Kidney capillary endothelial cell (primary cell): ENCODE measurements at regions not wholly inside any gene's neighbourhood (a gene's known extent, or its start where the extent isn't known, plus 50 kb on each side); places are given as distances from the start of the nearest gene placed in this dataset.
"Not testable (repeated sequence)": the region's sequence is repeated elsewhere in the genome, so short reads cannot be mapped to it uniquely, and the experiment has no call there.

Source experiments
- DNase-seq: peaks from one replicate; pipeline ENCODE4 v3.0.0-alpha.2; 2018; ENCODE audit warnings: low spot score

DNA sequence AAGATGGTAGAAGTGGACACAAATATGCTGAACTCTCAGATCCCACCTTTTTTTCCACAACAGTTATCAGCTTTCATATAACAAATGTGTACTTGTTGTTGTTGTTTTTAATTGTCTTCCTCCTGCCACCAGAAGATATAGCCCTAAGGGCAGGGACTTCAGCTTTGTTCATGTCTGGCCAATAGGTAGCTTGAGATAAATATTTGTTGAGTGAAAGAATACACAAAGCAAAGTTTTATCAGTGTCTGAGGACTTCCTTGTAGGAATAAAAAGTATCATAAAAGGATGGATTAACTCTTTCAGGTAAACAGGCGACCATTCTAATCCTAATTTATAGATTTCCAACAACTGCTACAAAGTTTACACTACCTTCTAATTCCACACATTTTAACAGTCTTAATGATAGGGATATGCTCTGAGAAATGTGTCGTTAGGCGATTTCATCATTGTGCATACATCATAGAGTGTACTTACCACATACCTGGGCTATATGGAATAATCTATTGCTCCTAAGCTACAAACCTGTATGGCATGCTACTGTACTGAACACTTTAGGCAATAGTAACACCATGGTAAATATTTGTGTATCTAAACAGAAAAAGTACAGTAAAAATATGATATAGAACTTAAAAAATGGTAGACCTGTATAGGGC lies 186.1 kb downstream of the ATOH1 start:
- DNase-seq: no peak

- DNase-seq: no peak
These were observed 187.4 kb downstream of the ATOH1 start for GRCh38 chr4:94015956-94016355.

- no peak for DNase-seq
These were observed 174.9 kb upstream of the SMARCAD1 start for GRCh38 chr4:94032754-94033153.

GRCh38 chr4:94036964-94037363 lies 170.7 kb upstream of the SMARCAD1 start:
- DNase-seq: no peak

- no peak for DNase-seq
These were observed 169.5 kb upstream of the SMARCAD1 start for GRCh38 chr4:94038195-94038594.

DNA sequence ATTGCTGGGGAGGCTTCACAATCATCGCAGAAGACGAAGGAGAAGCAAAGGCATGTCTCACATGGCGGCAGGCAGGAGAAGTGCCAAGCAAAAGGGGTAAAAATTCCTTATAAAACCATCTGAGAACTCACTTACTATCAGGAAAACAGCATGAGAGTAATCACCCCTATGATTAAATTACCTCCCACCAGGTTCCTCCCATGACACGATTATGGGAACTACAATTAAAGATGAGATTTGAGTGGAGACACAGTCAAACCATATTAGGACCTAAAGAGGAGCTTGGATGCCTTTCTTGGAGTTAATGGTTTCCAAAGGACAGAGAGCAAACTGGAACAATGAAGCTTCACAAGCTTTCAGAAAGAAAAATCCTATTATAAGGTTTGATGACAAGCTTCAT lies 168.4 kb upstream of the SMARCAD1 start:
- no peak for DNase-seq

DNA sequence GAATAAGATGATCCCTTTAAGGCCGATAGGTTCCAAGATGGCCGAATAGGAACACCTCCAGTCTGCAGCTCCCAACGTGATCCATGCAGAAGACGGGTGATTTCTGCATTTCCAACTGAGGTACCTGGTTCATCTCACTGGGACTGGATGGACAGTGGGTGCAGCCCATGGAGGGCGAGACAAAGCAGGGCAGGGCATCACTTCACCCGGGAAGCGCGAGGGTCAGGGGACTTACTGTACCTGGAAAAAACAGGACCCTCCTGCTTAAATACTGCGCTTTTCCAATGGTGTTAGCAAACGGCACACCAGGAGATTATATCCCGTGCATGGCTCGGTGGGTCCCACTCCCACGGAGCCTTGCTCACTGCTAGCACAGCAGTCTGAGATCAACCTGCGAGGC lies 163.2 kb upstream of the SMARCAD1 start:
- not testable (repeated sequence) for DNase-seq

DNA sequence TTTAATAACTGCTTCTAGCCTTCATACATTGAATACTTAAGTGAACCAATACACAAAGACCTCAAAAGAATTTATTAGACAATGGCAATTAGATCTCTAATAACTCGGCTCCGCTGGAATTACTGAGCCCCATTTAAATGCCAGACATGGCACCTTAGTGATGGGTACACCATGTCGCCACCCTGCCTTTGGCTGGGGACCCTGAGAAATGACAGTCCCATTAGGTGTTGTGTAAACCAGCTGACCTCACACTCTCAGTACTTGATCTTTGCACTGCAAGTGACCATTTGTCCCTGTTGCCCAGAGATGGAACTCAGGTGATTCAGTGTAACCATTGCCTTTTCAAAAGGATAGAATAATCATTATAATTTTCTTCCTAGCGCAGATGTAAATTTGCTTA lies 144.6 kb upstream of the SMARCAD1 start:
- DNase-seq: no peak

DNA sequence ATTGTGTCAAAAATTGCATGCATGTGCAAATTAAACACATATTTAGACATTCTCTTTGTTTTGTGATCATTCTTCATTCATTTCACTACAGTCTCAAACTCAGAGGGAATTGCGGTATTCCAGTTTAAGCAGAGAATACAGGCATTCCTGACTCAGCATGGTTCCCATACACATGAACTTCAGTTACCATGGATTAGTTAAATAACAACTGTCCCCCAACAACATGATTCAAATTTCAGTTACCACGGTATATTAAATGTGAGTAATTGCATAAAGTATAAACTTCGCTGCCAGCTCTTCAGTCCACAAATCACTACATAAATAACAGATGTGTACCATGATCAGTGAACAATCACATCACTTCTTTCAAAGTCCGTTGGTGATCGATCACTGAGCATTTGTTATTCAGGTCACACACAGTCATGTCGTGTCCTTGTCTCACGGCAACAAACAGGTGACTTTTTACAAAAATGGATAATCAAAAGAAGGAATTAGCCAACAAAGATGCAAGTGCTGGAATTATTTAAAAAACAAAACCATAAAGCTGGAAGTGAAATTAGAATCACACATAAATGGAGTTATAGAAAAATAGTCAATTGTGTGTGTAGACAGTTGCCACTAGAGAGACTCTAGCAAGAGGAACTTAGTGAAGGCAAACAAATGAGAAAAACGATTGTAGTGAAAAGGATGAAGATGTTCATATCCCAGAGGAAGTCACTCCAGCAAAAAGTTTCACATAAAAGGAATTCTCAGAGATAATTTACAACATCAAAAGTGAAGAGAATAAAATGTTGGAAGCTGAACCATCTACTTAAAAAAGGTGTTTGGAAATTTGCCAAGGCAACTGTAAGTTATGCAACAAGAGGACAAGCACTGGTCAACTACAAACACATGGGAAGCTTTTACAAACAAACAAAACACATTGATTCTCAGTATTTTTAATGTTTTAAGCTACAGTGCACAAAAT lies 138.6 kb upstream of the SMARCAD1 start:
- DNase-seq: no peak

GRCh38 chr4:94076498-94076897 lies 131.2 kb upstream of the SMARCAD1 start:
- DNase-seq: no peak

DNA sequence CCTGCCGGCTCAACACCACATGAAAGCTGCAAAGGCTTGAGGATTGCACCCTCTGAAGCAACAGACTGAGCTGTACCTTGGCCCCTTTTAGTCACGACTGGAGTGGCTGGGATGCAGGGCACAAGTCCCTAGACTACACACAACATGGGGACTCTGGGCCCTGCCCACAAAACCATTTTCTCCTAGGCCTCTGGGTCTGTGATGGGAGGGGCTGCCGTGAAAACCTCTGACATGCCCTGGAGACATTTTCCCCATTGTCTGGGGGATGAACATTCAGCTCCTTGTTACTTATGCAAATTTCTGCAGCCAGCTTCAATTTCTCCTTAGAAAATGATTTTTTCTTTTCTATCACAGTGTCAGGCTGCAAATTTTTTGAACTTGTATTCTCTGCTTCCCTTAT lies 123.5 kb upstream of the SMARCAD1 start:
- no peak for DNase-seq

DNA sequence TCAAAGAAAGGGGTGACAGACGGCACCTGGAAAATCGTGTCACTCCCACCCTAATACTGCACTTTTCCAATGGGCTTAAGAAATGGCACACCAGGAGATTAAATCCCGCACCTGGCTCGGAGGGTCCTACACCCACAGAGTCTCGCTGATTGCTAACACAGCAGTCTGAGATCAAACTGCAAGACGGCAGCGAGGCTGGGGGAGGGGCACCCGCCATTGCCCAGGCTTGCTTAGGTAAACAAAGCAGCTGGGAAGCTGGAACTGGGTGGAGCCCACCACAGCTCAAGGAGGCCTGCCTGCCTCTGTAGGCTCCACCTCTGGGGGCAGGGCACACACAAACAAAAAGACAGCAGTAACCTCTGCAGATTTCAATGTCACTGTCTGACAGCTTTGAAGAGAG lies 108.5 kb upstream of the SMARCAD1 start:
- not testable (repeated sequence) for DNase-seq

GRCh38 chr4:94112644-94113043 lies 95.0 kb upstream of the SMARCAD1 start:
- DNase-seq: no peak

DNA sequence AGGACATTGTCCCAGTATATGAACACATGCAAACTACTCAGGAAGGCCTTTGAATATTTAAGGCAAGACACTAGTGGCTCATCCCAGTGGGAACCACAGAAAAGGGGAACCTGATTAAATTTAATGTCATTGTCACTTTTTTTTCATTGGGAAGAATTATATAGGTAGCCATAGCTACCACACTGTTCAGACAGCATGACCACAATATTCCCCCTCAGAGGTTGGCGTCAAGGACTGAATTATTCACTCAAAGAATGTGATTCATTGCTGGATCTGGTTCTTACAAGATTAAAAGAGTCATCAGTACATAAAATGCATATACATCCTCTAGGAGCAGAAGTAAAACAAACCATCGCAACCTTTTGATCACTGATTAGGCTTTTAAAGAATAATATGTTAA lies 92.0 kb upstream of the SMARCAD1 start:
- no peak for DNase-seq

GRCh38 chr4:94116842-94117241 lies 90.8 kb upstream of the SMARCAD1 start:
- DNase-seq: no peak

DNA sequence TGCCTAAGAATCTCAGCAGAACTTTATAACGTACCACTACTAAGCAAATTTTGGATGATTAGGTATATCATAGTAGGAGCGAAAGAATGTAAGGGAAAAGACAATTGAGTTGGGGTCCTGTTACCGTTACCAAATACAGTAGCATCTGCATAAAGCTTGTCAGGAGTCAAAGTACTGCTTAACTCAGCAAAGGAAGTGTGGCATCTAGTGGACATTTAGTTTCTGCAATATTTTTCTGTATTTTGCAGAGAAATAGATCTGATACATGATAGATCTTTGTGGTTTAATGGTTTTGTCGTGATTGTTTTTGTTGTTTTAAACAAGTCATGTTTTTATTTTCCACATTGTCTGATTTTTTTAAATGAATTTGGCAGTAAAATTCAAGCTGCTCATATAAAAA lies 81.0 kb upstream of the SMARCAD1 start:
- no peak for DNase-seq

GRCh38 chr4:94127707-94128328 lies 79.8 kb upstream of the SMARCAD1 start:
- peak; percentile 25 for DNase-seq

- no peak for DNase-seq
These were observed 76.5 kb upstream of the SMARCAD1 start for GRCh38 chr4:94131212-94131611.

- no peak for DNase-seq
These were observed 72.0 kb upstream of the SMARCAD1 start for GRCh38 chr4:94135701-94136100.

DNA sequence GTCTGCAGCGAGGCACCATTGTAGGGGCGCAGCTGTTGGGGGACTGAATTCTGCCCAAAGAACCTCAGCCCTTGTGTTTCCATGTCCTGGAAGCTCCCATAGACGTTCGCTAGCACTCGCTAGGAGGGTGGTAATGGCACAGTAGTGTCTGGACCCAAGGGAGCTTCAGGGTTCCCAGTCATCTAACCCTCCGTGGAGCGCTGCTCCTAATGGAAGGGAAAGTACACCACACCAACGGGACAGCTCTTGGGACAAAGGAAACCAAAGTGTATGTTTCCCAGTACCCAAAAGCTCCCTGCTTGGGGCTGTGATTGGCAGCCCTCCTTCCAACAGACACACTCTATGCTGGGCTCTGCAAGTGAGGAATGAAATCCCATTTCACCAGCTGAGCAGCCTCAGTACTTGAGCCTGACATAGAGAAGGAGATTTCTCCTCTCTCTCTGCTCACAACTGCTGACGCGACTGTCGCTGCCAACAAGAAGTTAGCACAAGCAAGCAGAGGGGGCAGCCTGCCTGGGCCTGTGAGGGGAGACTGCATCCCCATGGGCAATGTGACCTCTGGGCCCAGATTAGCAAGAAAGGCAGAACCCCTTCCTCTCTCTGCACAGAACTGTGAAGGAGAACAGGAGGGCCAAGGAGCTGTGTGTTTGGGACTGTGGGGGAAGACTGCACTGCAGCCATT lies 67.6 kb upstream of the SMARCAD1 start:
- no peak for DNase-seq

DNA sequence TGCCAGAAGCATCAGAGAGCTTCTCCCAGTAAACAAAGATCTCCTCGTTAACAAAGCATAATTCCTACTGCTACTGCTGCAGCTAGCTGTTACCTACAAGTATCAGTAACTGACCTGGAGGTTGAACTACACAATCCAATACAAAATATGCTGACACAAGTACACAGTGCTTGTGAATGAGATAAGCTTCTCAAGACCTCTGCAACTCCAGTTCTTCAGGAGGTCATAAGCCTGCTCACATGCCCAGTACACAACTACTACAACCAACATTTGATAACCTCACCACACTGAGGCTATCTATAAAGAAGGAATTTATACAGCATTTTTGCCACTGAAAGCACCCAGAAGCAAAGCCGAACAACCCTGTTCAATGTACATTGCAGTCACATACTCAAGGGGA lies 66.7 kb upstream of the SMARCAD1 start:
- no peak for DNase-seq

- DNase-seq: not testable (repeated sequence)
These were observed 59.6 kb upstream of the SMARCAD1 start for GRCh38 chr4:94148052-94148451.
